ENCODE measurements at regions not wholly inside any gene's neighbourhood (a gene's known extent, or its start where the extent isn't known, plus 50 kb on each side); places are given as distances from the start of the nearest gene placed in this dataset.
"Not testable (repeated sequence)": the region's sequence is repeated elsewhere in the genome, so short reads cannot be mapped to it uniquely, and the experiment has no call there.

DNA sequence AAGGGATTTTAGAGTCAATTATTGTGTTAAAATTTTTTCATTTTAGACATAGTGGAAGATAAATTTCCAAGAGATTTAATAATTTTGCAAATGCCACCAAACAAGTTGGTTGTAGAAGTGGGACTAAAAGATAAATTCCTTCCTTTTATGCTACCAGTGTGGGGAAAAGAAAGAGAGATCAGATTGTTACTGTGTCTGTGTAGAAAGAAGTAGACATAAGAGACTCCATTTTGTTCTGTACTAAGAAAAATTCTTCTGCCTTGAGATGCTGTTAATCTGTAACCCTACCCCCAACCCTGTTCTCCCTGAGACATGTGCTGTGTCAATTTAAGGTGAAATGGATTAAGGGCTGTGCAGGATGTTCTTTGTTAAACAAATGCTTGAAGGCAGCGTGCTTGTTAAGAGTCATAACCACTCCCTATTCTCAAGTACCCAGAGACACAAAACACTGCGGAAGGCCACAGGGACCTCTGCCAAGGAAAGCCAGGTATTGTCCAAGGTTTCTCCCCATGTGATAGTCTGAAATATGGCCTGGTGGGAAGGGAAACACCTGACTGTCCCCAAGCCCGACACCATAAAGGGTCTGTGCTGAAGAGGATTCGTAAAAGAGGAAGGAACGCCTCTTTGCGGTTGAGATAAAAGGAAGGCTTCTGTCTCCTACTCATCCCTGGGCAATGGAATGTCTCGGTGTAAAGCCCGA lies 117.0 kb downstream of the CEP44 start:
- H3K27ac ChIP-seq (ENCODE audit: low read depth, low read length); H3K79me2 ChIP-seq (ENCODE audit: control insufficient read depth, insufficient read depth, low read length, unreplicated experiment); H3K36me3 ChIP-seq (ENCODE audit: insufficient read depth, low read length); H3K27me3 ChIP-seq (ENCODE audit: insufficient read depth, low read length); H3K4me3 ChIP-seq (ENCODE audit: low read depth, low read length); H2AFZ ChIP-seq (ENCODE audit: low read length, unreplicated experiment): not testable (repeated sequence)
- peaks cover 15% of the 10 kb centered on the region for H3K4me1 ChIP-seq (ENCODE audit: control insufficient read depth, insufficient read depth, low read length, unreplicated experiment)

DNA sequence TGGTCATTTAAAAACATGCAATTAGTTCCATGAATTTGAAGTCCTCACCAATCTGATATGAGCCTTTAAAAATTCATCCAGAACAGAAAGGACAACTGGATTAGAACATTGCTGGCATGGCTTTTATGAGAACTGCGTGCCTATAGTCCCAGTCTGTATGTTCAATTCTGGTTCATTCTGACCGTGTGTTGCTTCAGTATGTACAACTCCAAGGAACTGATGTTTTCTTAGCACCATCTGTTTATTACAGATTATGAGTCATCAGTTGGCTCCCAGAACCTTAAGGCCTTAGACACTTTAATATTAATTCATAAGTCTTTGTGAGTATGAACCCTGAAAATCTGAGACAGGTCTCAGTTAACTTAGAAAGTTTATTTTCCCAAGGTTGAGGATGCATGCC lies 115.0 kb downstream of the CEP44 start:
- peak overlapping the region; percentile 40; the same call in 1 of the 2 replicates for H3K27ac ChIP-seq (ENCODE audit: low read depth, low read length)
- peaks cover 28% of the 10 kb centered on the region for H3K4me1 ChIP-seq (ENCODE audit: control insufficient read depth, insufficient read depth, low read length, unreplicated experiment)
- H3K4me3 ChIP-seq (ENCODE audit: low read depth, low read length), result no peak overlapping the region
- no peaks in the 10 kb centered on the region for H3K36me3 ChIP-seq (ENCODE audit: insufficient read depth, low read length)
- H3K79me2 ChIP-seq (ENCODE audit: control insufficient read depth, insufficient read depth, low read length, unreplicated experiment), result no peaks in the 10 kb centered on the region
- no peaks in the 10 kb centered on the region for H3K27me3 ChIP-seq (ENCODE audit: insufficient read depth, low read length)
- peak overlapping the region; percentile 4 for H2AFZ ChIP-seq (ENCODE audit: low read length, unreplicated experiment)

DNA sequence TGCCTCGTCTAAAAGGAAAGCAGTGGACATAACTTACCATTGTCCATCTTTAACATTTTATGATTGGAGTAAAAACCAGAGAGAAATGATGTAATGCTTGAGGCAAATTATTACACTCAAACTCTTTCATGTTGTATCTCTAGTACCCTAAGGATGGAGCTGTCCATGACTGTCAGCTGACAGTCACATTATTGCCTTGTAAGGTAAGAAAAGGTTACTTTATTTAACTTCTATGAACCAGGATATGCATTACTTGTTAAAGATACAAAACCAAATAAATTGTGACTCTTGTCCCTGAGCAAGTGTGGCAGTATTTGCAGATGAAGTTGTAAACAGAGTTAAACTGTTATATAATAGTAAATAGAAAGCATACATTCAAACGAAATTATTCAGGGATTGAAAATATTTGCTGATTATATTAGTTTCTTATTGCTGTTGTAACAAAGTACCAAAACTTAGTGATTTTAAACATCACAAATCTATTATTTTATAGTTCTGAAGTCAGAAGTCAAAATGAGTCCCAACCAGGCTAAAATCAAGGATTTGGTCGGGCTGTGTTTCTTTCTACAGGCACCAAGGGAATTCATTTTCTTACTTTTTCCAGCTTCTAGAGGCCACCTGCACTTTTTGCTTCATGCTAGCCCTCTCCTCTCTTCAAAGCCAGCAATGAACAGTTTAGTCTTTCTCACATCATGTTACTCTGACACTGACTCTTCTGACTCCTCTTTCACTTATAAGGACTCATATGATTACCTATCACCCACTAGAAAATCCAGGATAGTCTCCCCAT lies 113.8 kb downstream of the CEP44 start:
- Histone ChIP-seq H3K27me3 (ENCODE audit: insufficient read depth, low read length) (no peaks in the 10 kb centered on the region), H2AFZ (ENCODE audit: low read length, unreplicated experiment) (no peak overlapping the region), H3K27ac (ENCODE audit: low read depth, low read length) (no peak overlapping the region), H3K4me1 (ENCODE audit: control insufficient read depth, insufficient read depth, low read length, unreplicated experiment) (peaks cover 28% of the 10 kb centered on the region), H3K4me3 (ENCODE audit: low read depth, low read length) (no peak overlapping the region), H3K79me2 (ENCODE audit: control insufficient read depth, insufficient read depth, low read length, unreplicated experiment) (no peaks in the 10 kb centered on the region), H3K36me3 (ENCODE audit: insufficient read depth, low read length) (no peaks in the 10 kb centered on the region)

DNA sequence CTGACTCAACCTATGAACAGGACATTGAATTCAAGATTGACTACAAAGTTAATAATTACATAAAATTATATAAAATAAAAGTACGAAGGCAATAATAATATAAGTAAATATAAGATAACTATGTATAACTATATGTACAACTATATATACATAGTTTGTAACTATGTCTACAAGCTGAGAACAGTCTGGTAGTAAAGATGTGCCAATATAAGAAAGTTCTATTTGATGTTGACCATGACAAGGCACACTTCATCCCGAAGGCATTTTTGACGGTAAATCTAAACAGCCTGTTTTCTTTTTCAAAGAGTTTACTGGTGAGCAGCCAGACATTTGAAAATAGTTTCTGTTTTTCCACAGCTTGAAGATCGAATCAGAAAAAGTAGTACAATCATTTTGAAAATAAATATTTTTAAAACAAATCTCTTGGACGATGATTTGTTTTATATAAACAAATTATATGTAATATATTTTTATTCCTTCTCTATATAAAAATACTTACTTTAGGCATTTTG lies 112.9 kb downstream of the CEP44 start:
- H3K36me3 ChIP-seq (ENCODE audit: insufficient read depth, low read length), result no peaks in the 10 kb centered on the region
- peaks cover 28% of the 10 kb centered on the region for H3K4me1 ChIP-seq (ENCODE audit: control insufficient read depth, insufficient read depth, low read length, unreplicated experiment)
- no peak overlapping the region for H2AFZ ChIP-seq (ENCODE audit: low read length, unreplicated experiment)
- no peak overlapping the region for H3K27ac ChIP-seq (ENCODE audit: low read depth, low read length)
- no peaks in the 10 kb centered on the region for H3K27me3 ChIP-seq (ENCODE audit: insufficient read depth, low read length)
- H3K4me3 ChIP-seq (ENCODE audit: low read depth, low read length), result no peak overlapping the region
- no peaks in the 10 kb centered on the region for H3K79me2 ChIP-seq (ENCODE audit: control insufficient read depth, insufficient read depth, low read length, unreplicated experiment)

GRCh38 chr4:174394915-174395314 lies 111.2 kb downstream of the CEP44 start:
- H3K36me3 ChIP-seq (ENCODE audit: insufficient read depth, low read length), result no peaks in the 10 kb centered on the region
- peaks cover 28% of the 10 kb centered on the region for H3K4me1 ChIP-seq (ENCODE audit: control insufficient read depth, insufficient read depth, low read length, unreplicated experiment)
- H3K4me3 ChIP-seq (ENCODE audit: low read depth, low read length), result peak overlapping the region; percentile 56
- no peak overlapping the region for H2AFZ ChIP-seq (ENCODE audit: low read length, unreplicated experiment)
- H3K27me3 ChIP-seq (ENCODE audit: insufficient read depth, low read length), result no peaks in the 10 kb centered on the region
- no peaks in the 10 kb centered on the region for H3K79me2 ChIP-seq (ENCODE audit: control insufficient read depth, insufficient read depth, low read length, unreplicated experiment)
- H3K27ac ChIP-seq (ENCODE audit: low read depth, low read length), result peak overlapping the region; percentile 40

DNA sequence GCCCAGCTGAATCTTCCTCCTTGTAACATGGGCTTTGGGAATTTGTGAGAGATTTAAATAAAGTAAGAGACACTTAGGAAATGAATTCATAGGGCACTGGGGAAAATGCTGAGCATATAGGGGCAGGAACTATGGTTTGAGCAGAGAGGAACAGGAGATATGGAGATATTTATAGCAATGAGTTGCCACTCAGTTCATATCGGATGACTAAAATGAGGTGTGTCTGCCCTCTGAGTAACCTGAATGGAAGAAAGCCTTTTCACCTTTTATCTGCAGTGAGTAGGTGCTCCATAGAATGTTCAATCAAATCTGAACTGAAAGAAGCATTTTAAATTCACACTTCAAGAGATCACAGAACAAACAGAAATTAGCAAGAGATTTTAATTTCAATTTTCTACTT lies 105.7 kb downstream of the CEP44 start:
- no peaks in the 10 kb centered on the region for H3K79me2 ChIP-seq (ENCODE audit: control insufficient read depth, insufficient read depth, low read length, unreplicated experiment)
- no peak overlapping the region for H3K27ac ChIP-seq (ENCODE audit: low read depth, low read length)
- peaks cover 5% of the 10 kb centered on the region for H3K4me1 ChIP-seq (ENCODE audit: control insufficient read depth, insufficient read depth, low read length, unreplicated experiment)
- H3K27me3 ChIP-seq (ENCODE audit: insufficient read depth, low read length), result no peaks in the 10 kb centered on the region
- no peak overlapping the region for H3K4me3 ChIP-seq (ENCODE audit: low read depth, low read length)
- no peak overlapping the region for H2AFZ ChIP-seq (ENCODE audit: low read length, unreplicated experiment)
- H3K36me3 ChIP-seq (ENCODE audit: insufficient read depth, low read length), result no peaks in the 10 kb centered on the region

DNA sequence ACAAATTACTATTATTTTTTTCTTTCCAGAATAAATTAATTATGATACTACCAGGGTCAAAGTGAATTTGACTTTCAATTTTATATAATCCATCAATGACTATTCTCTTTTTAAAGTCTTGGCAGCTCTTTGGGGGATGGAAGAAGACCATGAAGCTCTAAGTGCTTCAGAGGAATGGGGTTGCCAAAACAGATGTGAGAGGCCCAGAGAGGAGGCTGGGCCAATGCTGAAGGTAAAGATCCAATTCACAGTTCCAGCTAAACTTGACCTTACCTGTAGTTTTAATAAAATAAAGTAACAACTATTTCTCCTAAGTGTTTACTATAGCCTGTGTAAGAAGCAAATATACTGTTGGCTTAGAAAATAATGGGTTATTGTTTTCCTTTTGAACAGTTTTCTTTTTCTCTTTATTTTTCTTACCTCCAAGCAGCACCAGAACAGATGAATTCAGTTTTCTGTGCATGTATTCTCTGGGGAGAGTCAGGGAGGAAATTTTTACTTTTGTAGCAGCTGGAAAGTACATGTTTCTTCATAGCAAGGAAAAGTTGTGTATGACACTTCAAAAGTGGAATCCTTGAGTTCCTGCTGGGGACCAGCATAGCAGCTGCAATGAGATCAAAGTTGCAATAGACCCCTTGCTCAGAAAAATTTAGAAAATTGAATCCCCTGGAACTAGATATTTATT lies 104.9 kb downstream of the CEP44 start:
- Histone ChIP-seq H3K27ac (ENCODE audit: low read depth, low read length) (no peak overlapping the region), H2AFZ (ENCODE audit: low read length, unreplicated experiment) (no peak overlapping the region), H3K4me1 (ENCODE audit: control insufficient read depth, insufficient read depth, low read length, unreplicated experiment) (no peaks in the 10 kb centered on the region), H3K79me2 (ENCODE audit: control insufficient read depth, insufficient read depth, low read length, unreplicated experiment) (no peaks in the 10 kb centered on the region), H3K27me3 (ENCODE audit: insufficient read depth, low read length) (no peaks in the 10 kb centered on the region), H3K36me3 (ENCODE audit: insufficient read depth, low read length) (no peaks in the 10 kb centered on the region), H3K4me3 (ENCODE audit: low read depth, low read length) (no peak overlapping the region)

- Histone ChIP-seq H3K4me1 (ENCODE audit: control insufficient read depth, insufficient read depth, low read length, unreplicated experiment) (no peaks in the 10 kb centered on the region), H3K36me3 (ENCODE audit: insufficient read depth, low read length) (no peaks in the 10 kb centered on the region), H3K4me3 (ENCODE audit: low read depth, low read length) (no peak overlapping the region), H3K79me2 (ENCODE audit: control insufficient read depth, insufficient read depth, low read length, unreplicated experiment) (no peaks in the 10 kb centered on the region), H3K27me3 (ENCODE audit: insufficient read depth, low read length) (no peaks in the 10 kb centered on the region), H3K27ac (ENCODE audit: low read depth, low read length) (no peak overlapping the region), H2AFZ (ENCODE audit: low read length, unreplicated experiment) (no peak overlapping the region)
These were observed 104.0 kb downstream of the CEP44 start for GRCh38 chr4:174387721-174388120.

GRCh38 chr4:174387143-174387542 lies 103.4 kb downstream of the CEP44 start:
- Histone ChIP-seq H3K27me3 (ENCODE audit: insufficient read depth, low read length) (no peaks in the 10 kb centered on the region), H3K4me1 (ENCODE audit: control insufficient read depth, insufficient read depth, low read length, unreplicated experiment) (no peaks in the 10 kb centered on the region), H2AFZ (ENCODE audit: low read length, unreplicated experiment) (peak overlapping the region; percentile 63), H3K79me2 (ENCODE audit: control insufficient read depth, insufficient read depth, low read length, unreplicated experiment) (no peaks in the 10 kb centered on the region), H3K27ac (ENCODE audit: low read depth, low read length) (no peak overlapping the region), H3K4me3 (ENCODE audit: low read depth, low read length) (no peak overlapping the region), H3K36me3 (ENCODE audit: insufficient read depth, low read length) (no peaks in the 10 kb centered on the region)

GRCh38 chr4:174383783-174384182 lies 100.1 kb downstream of the CEP44 start:
- Histone ChIP-seq H3K79me2 (ENCODE audit: control insufficient read depth, insufficient read depth, low read length, unreplicated experiment) (no peaks in the 10 kb centered on the region), H3K27ac (ENCODE audit: low read depth, low read length) (no peak overlapping the region), H3K4me3 (ENCODE audit: low read depth, low read length) (no peak overlapping the region), H2AFZ (ENCODE audit: low read length, unreplicated experiment) (no peak overlapping the region), H3K27me3 (ENCODE audit: insufficient read depth, low read length) (no peaks in the 10 kb centered on the region), H3K4me1 (ENCODE audit: control insufficient read depth, insufficient read depth, low read length, unreplicated experiment) (no peaks in the 10 kb centered on the region), H3K36me3 (ENCODE audit: insufficient read depth, low read length) (no peaks in the 10 kb centered on the region)

Measured in ACC112 (cell line).